Testis (tissue), 2 donors: ENCODE measurements at regions not wholly inside any gene's neighbourhood (a gene's known extent, or its start where the extent isn't known, plus 50 kb on each side); places are given as distances from the start of the nearest gene placed in this dataset.

Experiments
- CTCF ChIP-seq, 3 experiments: fragments of 450-650 bp in 2 of 3; fragments of 200-600 bp in 1 of 3; sonication (generic) in 1 of 3; IDR thresholded peaks; one replicate each; pipeline ENCODE4 v1.5.1; 2016 to 2019; ENCODE audit warnings: antibody characterized with exemption in 3 of 3, mild to moderate bottlenecking in 2 of 3, moderate library complexity in 1 of 3
- POLR2A ChIP-seq: fragments of 450-650 bp; IDR thresholded peaks from one replicate; pipeline ENCODE4 v1.6.1; 2017; ENCODE audit warnings: antibody characterized with exemption, mild to moderate bottlenecking, moderate library complexity

DNA sequence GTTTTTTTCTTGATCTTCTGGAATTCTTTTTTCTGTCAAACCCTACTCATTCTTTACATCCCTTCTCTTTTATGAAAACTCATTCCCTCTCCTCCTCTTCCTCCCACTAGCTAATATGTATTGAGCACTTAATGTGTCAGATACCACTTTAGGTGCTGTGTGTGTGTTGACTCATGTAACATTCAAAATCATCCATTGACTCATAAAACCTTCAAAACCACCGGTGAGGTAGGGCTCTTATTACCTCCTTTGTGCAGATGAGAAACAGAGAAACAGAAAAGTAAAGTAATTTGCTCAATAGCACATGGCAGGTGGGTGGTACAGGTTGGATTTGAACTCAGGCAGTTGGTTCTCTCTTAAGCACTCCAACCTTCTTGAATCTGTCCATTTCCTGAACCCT lies 136.3 kb upstream of the NEDD9 start:
- TF ChIP-seq CTCF (IDR thresholded peaks at IDR 0.05) (no peak), POLR2A (no peak)
